Spinal cord (tissue), 9 donors: ENCODE measurements at regions not wholly inside any gene's neighbourhood (a gene's known extent, or its start where the extent isn't known, plus 50 kb on each side); places are given as distances from the start of the nearest gene placed in this dataset.

ENCODE experiments used
- DNase-seq, 6 donors: peaks; one replicate each; pipeline versions ENCODE4 v3.0.0 to v3.0.0-alpha.2; 2013 to 2015; ENCODE audit warnings: low spot score in 6 of 6, low read depth in 4 of 6
- H3K27ac ChIP-seq: one replicate; pipeline ENCODE4 v1.5.1; 2013; ENCODE audit warnings: low read depth, low read length, control low read depth
- H3K27me3 ChIP-seq: one replicate; pipeline ENCODE4 v1.6.1; 2013; ENCODE audit warnings: low read length; ENCODE audit not compliant: control insufficient read depth, insufficient read depth
- H3K36me3 ChIP-seq: one replicate; pipeline ENCODE4 v1.6.1; 2013; ENCODE audit warnings: low read length; ENCODE audit not compliant: control insufficient read depth, insufficient read depth
- H3K4me1 ChIP-seq: one replicate; pipeline ENCODE4 v1.6.1; 2013; ENCODE audit warnings: low read length; ENCODE audit not compliant: control insufficient read depth, insufficient read depth
- H3K4me3 ChIP-seq: one replicate; pipeline ENCODE4 v1.5.1; 2013; ENCODE audit warnings: low read depth, low read length, control low read depth
- H3K9me3 ChIP-seq: one replicate; pipeline ENCODE4 v1.6.1; 2013; ENCODE audit warnings: low read length; ENCODE audit not compliant: control insufficient read depth, insufficient read depth
- WGBS: methylation state at CpG from one replicate; pipeline ENCODE4 v1.1.5; 2013; ENCODE audit warnings: missing lambda C conversion rate; ENCODE audit not compliant: insufficient coverage; 5-methylcytosine and 5-hydroxymethylcytosine counted together
- donor health status: healthy.

DNA sequence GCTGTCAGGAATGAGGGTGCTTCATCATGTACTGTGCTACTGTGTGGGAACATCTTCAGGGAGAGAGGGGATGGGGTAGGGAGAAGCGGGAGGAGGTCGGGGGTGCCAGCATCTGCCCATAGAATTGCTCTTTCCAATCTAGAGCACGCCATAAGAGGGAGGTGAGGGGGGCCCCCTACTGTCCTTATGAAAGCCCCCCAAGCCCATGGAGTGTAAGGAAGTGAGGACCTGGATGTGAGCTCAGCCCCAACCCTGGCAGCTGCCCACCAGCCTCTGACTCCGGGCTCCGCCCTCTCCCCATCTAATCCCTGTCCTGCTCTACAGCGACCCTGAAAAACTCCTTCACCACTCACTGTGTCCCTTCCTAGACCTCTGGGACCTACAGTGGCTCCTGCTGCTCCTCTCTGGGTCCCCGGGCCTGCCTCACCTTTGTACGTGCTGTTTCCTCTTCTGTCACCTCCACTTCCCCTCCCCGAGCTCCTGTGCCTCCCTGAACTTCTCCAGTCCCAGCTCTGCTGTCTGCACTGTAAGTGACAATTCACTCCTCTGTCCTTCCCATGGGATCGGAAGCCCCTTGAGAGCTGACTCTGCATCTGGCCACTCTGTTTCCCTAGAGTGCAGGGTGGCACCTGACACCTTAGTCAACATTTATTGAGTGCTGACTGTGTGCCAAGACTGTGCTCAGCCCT lies 269.4 kb downstream of the PTPRU start:
- no peak for DNase-seq
- Histone ChIP-seq H3K4me1 (peaks cover 25% of the 10 kb centered on the region), H3K27ac (no peak overlapping the region), H3K36me3 (no peaks in the 10 kb centered on the region), H3K4me3 (no peak overlapping the region), H3K9me3 (no peaks in the 10 kb centered on the region), H3K27me3 (peaks cover 5% of the 10 kb centered on the region)
- whole genome bisulfite sequencing: 95% methylated on average over 9 of the region's 10 CpGs

- Histone ChIP-seq H3K4me1 (peaks cover 25% of the 10 kb centered on the region), H3K27ac (no peak overlapping the region), H3K4me3 (no peak overlapping the region), H3K27me3 (peaks cover 5% of the 10 kb centered on the region), H3K36me3 (no peaks in the 10 kb centered on the region), H3K9me3 (no peaks in the 10 kb centered on the region)
- DNase-seq: no peak
- 89% methylated on average over 7 of the region's 8 CpGs for WGBS
These were observed 268.5 kb downstream of the PTPRU start for GRCh38 chr1:29504709-29505410.

DNA sequence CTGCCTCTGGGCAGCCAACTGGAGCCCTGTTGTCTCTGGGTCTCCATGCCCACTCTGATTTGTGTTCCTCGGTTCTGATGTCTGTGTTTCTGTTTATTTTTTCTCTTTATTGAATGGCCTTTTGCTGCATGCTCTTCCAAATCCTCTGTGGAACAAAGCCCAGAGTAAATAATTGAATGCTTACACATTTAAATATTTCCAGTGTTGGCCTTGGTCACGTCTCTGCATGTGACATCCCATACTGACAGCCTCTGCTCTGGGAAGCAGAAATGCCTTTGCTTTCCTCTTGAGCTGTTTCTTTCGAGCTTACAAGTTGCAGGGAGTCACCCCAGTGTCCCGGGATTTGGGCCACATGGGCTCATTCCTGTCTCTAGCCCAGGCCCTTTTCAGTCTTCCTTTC lies 267.9 kb downstream of the PTPRU start:
- Histone ChIP-seq H3K9me3 (no peaks in the 10 kb centered on the region), H3K27me3 (peaks cover 5% of the 10 kb centered on the region), H3K4me3 (no peak overlapping the region), H3K4me1 (peaks cover 25% of the 10 kb centered on the region), H3K27ac (peak overlapping the region; percentile 4), H3K36me3 (no peaks in the 10 kb centered on the region)
- WGBS: 53% methylated on average over 3 of the region's 4 CpGs
- DNase-seq: peak in 2 of 6 donors; percentile 27 to 70

GRCh38 chr1:29502911-29503840 lies 266.9 kb downstream of the PTPRU start:
- Histone ChIP-seq H3K4me3 (no peak overlapping the region), H3K27me3 (peaks cover 5% of the 10 kb centered on the region), H3K4me1 (peaks cover 25% of the 10 kb centered on the region), H3K27ac (peak overlapping the region; percentile 15), H3K9me3 (no peaks in the 10 kb centered on the region), H3K36me3 (no peaks in the 10 kb centered on the region)
- DNase-seq: peak in 2 of 6 donors; percentile 50 to 65
- 39% methylated on average over 10 of the region's 12 CpGs for WGBS

DNA sequence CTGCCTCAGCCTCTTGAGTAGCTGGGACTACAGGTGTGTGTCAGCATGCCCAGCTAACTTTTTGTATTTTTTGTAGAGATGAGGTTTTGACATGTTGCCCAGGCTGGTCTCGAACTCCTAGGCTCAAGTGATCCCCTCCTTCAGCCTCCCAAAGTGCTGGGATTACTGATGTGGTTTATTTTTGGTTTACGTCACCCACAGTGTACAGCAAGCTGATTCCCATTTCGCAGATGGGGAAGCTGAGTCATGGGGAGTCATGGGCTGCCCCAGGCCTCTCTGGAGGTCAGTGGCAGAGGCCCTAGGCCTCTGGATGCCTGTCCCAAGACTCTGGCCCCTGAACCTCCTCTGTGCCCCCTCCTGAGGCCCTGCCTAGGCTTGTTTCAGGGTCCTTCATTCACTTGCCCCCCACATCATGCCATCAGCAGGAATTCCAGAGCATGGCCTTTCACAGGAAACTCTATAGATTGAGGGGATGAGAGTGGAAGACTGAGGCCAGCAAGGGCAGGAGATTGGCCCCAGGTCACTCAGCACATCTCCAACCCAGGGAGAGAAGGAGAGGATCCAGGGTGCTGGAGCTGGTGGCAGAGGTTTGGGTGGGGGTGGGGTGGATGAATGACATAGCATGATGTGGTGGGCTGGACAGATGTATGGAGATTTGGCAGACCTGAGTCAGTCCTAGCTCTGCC lies 266.0 kb downstream of the PTPRU start:
- Histone ChIP-seq H3K27me3 (peaks cover 5% of the 10 kb centered on the region), H3K27ac (no peak overlapping the region), H3K4me3 (no peak overlapping the region), H3K36me3 (no peaks in the 10 kb centered on the region), H3K9me3 (no peaks in the 10 kb centered on the region), H3K4me1 (peaks cover 25% of the 10 kb centered on the region)
- WGBS: 100% methylated on average over 2 of the region's 3 CpGs
- no peak for DNase-seq

GRCh38 chr1:29501227-29501976 lies 265.1 kb downstream of the PTPRU start:
- no peak for DNase-seq
- WGBS: 65% methylated on average over 3 of the region's 8 CpGs
- Histone ChIP-seq H3K9me3 (no peaks in the 10 kb centered on the region), H3K36me3 (no peaks in the 10 kb centered on the region), H3K27ac (no peak overlapping the region), H3K4me3 (no peak overlapping the region), H3K4me1 (peaks cover 25% of the 10 kb centered on the region), H3K27me3 (peaks cover 5% of the 10 kb centered on the region)

DNA sequence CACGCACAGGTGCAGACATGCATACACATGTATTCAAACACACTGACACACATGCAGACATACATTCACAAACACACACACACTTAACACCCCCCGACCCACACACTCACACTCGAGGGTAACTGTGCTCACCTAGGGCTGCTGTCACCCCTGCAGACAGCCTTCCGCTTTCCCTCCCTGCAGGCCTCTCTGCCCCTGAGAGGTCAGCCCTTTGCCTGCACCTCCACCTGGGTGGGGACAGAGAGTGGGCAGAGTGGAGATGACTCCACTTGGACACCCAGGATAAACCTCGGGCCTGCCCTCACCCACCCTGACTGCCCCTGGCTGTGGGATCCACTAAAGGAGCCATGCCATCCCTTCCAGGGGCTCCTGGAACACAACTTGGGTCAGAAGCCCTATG lies 264.3 kb downstream of the PTPRU start:
- Histone ChIP-seq H3K4me1 (peaks cover 25% of the 10 kb centered on the region), H3K36me3 (no peaks in the 10 kb centered on the region), H3K4me3 (no peak overlapping the region), H3K27ac (no peak overlapping the region), H3K9me3 (no peaks in the 10 kb centered on the region), H3K27me3 (peaks cover 5% of the 10 kb centered on the region)
- no peak for DNase-seq
- 78% methylated on average over 4 of the region's 5 CpGs for WGBS

DNA sequence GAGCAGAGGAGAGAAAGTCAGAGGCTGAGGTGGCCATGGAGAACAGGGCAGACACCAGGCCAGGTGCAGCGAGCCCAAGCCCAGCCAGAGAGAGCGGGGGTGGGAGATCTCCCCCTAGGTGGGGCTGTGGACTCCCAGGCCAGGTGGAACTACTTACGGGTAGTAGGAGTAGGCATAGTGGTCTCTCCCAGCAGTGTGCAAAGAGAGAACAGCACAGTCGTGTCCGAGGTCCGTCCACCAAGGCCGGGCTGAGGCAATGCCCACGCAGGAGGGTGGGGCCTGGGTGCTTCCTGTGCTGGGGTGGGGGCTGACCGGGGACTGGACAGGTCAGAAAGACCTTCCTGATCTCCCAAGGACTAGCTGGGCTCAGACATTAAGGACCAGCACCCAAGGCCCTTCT lies 263.7 kb downstream of the PTPRU start:
- Histone ChIP-seq H3K27ac (no peak overlapping the region), H3K4me1 (peaks cover 25% of the 10 kb centered on the region), H3K36me3 (no peaks in the 10 kb centered on the region), H3K9me3 (no peaks in the 10 kb centered on the region), H3K4me3 (no peak overlapping the region), H3K27me3 (peaks cover 5% of the 10 kb centered on the region)
- 95% methylated on average over 4 of the region's 9 CpGs for WGBS
- no peak for DNase-seq
